Hepatic stellate cell (primary cell): ENCODE measurements at regions not wholly inside any gene's neighbourhood (a gene's known extent, or its start where the extent isn't known, plus 50 kb on each side); places are given as distances from the start of the nearest gene placed in this dataset.

ENCODE experiments used
- DNase-seq: peaks from one replicate; pipeline ENCODE4 v3.0.0; 2011; ENCODE audit warnings: low spot score

- DNase-seq, result no peak
These were observed 1793.8 kb upstream of the PCDH20 start for GRCh38 chr13:63209330-63210017.

DNA sequence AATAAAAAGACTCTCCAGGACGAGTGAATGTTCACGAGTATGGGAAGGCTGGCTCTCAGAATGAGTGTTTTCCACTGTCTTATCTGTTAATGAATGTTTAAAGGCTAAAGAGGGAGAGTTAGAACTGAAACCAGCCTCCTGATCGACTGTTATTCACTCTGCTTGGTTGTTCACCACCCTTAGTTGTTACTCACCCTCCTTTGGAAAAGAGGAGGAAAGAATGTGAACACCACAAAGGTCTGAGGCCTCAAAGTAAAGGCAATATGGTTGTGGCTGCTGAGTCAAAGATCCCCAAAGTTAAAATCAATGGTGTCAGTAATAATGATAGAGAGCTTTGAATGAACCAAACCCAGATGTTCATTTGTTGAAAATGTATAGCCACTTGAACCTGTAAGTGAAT is 1793.2 kb upstream of the PCDH20 start:
- no peak for DNase-seq

DNA sequence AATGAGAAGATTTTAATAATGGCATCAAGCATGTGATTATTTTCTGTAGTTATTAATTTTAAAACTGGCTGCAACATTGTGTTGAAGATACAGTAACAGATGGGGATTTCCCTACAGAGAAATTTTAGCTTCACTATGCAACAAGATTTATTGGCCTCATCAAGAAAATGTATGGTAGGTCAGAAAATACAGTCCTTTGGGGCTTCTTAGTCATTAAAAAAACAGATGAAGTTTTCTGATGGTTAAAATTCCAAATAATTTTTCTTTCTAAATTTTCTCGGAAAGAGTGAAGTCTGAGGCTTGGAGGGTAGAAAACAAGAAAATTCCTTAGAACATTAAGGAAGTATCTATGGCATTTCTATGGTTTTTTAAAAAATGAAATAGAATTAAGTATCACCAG is 1790.8 kb upstream of the PCDH20 start:
- no peak for DNase-seq

DNA sequence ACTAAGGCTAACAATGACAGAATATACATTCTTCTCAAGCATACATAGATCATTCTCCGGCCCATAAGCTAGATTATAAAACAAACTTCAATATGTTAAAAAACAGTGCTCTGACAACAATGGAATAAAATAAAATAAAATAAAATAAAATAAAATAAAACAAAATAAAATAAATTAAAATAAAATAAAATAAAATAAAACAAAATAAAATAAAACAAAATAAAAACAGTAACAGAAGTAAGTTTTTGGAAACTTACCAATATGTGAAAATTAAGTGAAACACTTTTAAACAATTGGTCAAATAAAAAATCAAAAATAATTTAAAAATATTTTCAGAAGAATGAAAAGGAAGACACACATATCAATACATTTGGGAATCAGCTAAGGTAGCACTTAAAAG is 1785.8 kb upstream of the PCDH20 start:
- no peak for DNase-seq

GRCh38 chr13:63199508-63199907 is 1783.9 kb upstream of the PCDH20 start:
- DNase-seq, result no peak

DNA sequence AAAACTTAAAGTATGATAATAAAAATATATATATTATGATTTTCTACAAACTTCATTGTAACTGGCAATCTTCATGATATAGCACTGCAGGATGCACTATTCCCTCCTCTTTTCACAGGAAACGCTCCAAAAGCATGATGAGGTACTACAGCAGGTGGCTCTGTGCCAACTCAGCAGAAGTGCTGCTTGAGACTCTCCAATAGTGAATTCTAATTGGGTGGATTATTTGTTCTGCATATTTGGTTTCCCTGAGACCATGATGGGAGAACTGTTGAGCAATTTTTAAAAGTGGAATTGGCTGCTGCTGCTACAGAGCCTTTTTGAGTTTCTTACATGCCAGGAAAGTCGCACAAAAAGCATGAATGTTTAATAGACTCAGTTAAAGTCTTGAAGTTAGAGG is 1782.4 kb upstream of the PCDH20 start:
- DNase-seq, result no peak

GRCh38 chr13:63195726-63196125 is 1780.1 kb upstream of the PCDH20 start:
- no peak for DNase-seq

DNA sequence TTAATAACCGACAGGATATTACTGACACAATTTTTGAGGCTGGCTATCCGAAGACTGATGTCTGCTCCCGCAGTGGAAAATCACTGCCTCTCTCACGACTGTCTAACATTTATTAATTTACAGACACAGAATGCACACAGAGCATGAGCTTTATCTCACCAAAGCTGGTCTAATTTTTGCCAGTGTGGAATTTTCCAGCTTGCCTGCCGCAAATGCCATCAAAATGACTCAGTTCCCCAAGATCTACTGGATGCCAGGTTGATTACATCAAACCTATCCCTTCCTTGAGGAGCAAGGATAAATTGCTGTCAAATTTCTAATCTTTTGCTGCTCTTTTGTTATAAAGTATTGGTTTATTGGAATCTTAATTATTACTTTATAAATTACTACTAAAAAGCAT is 1775.1 kb upstream of the PCDH20 start:
- no peak for DNase-seq

- DNase-seq, result no peak
These were observed 1774.6 kb upstream of the PCDH20 start for GRCh38 chr13:63190219-63190618.

DNA sequence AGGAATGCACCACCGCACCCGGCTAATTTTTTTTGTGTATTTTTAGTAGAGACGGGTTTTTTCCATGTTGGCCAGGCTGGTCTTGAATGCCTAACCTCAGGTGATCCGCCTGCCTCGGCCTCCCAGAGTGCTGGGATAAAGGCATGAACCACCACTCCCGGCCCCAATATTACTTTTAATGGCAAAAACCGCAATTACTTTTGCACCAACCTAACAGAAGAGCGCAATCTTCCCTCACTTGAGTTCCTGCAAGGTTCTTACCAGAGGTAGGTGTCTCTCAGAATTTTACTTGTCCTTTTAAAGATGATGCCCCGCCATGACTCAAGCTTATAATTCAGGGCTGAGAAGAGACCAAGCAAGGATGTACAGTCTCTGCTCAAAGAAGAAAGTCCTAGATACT is 1774.1 kb upstream of the PCDH20 start:
- no peak for DNase-seq

DNA sequence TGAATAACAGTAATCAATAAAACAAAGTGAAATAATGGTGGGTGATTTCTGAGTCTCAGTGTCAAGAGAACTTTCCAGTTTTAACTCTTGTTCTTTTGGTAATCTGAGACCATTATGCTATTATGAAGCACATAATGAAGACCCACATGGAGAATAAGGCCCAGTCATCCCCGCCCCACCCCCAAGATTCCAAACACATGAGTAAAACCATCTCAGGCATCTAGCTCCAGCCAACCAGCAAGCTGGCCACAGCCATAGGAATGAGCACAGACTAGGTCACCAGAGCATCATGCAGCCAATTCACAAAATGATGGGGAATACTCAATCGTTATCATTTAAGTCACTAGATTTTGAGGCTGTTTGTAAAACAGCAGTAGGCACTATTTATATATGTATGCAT is 1769.0 kb upstream of the PCDH20 start:
- DNase-seq, result no peak

DNA sequence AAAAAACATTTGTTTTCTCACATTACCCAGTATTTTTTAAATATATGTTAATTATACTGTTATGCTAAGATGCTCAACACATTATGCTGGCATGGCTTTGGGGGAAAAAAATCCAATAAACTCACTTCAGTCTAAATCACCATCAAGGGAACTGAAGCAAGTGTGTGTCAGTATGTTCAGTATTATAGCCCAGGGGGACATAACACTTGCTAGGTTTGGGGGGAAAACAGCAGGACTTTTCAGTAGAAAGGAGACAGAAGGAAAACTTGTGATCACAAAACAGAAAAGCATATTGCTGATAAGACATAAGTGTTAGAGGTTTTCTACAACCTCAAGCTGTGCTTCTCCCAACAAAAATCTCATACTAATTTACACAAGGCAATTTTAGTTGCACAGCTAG is 1759.9 kb upstream of the PCDH20 start:
- no peak for DNase-seq

GRCh38 chr13:63167699-63168337 is 1752.2 kb upstream of the PCDH20 start:
- no peak for DNase-seq

DNA sequence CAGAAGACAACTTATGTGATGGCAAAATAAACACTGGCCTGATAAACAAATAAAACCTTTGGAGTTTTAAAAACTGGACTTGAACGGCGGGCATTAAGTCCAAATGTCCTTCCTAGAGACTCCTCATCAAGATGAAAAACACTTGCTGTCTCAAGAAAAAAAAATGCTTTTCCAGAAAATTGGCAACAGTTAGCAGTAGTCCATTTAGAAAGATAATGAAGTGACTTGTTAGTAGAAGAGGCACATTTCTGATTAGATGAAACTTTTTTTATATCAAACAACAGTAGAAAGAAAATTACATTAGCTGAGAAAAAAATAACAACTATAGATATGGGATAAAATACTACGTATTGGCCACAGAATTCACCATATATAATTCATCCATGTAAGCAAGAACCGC is 1750.7 kb upstream of the PCDH20 start:
- DNase-seq, result no peak

DNA sequence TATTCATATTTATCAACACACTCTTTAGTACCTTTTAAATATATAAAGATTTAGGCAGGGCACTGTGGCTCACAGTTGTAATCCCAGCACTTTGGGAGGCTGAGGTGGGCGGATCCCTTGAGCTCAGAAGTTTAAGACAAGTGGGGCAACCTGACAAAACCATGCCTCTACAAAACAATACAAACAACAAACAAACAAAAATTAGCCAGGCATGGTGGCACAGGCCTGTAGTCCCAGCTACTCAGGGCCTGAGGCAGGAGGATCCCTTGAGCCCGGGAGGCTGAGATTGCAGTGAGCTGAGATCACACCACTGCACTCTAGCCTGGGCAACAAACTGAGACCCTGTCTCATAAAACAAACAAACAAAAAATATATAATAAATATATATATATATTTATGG is 1748.3 kb upstream of the PCDH20 start:
- no peak for DNase-seq

- DNase-seq, result no peak
These were observed 1745.6 kb upstream of the PCDH20 start for GRCh38 chr13:63161219-63161618.

GRCh38 chr13:63156816-63157215 is 1741.2 kb upstream of the PCDH20 start:
- no peak for DNase-seq

DNA sequence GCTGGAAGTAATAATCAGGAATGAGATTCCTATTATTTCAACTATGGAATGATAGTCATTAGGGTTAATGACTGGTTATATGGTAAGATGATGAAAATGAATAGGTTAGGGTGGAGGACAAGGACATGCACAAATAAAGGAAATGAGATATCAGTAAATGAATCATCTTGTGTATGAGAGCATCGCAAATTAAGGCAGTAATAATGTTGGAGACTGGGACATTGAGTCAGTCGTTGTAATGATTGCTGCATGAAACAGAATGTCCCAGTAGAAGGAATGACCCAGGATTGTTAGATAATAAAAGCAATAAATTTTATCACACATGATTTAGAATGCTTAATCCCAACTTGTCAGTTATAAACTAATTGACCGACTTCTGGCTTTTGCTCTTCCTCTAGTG is 1733.7 kb upstream of the PCDH20 start:
- no peak for DNase-seq

DNA sequence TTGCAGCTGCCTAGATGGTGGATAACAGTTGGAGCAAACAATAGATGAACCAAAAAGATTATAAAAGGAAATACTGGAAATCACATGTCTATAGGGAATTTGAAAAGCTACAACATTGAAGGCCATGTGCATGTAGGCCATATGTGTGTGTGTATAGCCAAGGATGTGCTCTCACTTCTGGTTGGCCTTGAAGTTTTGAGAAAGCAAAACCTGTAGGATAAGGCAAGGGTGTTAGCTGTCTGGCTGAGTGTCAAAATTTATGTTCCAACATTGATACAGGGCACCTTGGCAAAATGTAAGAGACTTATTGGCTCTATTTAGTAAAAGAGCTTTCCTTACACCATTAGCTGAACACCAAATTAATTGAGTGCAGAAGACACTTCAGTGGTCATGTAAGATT is 1723.6 kb upstream of the PCDH20 start:
- DNase-seq, result no peak

- DNase-seq, result no peak
These were observed 1714.3 kb upstream of the PCDH20 start for GRCh38 chr13:63129995-63130394.

DNA sequence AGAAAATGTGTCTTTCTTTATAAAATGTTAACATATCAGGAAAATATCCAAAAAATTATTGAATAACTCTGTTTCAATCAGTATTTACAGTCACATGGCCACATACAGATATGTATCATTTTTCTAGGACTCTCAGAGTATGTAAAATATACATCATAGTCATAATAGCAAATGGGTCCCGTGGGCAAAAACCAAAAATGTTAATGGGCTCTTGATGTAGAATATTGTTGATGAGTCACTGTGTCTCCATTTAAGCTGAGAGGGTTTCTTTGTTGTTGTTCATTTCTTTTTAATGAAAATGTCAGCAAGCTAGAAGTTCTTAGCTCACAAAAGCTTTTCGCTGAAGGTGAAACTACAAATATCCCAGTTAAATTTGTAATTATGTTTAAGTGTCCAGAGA is 1713.1 kb upstream of the PCDH20 start:
- DNase-seq, result no peak

DNA sequence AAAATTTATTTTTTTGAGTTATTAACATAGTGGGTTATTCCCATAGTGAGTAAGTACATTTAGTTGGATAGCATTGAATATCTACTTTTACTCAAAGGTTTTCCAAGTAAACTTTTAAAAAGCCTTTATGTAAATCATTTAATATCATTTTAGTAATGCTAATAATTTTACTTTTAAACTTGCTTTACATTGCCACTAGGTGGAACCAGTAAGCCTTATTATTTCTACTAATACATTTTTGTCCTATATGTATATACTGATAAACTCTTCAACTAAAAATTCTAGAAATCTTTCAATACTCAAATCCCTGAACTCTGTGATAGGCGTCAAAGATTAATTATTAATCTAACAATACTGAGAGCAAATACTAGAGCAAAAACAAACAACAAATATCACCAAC is 1709.2 kb upstream of the PCDH20 start:
- no peak for DNase-seq

DNA sequence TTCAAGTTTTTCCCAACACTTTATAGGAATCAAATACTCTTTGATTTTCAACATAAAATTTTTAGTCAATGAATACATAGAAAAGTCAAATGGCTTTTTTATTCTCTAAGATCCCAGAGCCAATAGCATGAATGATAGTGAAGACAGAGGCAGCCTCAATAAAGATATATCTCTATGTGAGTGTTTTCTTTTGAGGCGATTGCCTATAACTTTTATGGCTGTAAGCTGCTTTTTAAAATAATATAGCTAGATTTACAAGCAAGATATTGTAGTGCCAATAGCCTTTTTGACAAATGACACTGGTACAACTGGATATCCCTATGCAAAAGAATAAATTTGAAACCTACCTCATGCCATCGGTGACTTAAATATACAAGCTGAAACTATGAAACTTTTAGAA is 1705.2 kb upstream of the PCDH20 start:
- no peak for DNase-seq

DNA sequence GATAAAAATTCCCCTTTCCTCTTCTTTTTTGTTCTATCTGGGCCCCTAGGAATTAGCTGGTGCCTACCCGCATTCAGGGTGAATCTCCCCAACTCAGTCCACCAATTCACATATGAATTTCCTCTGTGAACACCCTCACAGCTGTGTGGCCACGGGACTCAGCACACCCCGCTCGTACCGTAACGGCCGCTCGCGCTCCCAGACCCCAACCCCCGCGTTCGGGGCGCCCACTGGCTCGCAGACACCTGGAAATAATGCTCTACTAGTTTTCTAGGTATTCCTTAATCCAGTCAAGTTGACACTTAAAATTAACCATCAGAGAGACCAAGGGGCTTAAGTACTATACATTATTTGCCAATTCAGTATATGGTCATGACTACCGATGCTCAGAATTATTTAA is 1702.1 kb upstream of the PCDH20 start:
- DNase-seq, result no peak
